Neural cell (in vitro differentiated cells): ENCODE measurements at regions not wholly inside any gene's neighbourhood (a gene's known extent, or its start where the extent isn't known, plus 50 kb on each side); places are given as distances from the start of the nearest gene placed in this dataset.

Experiments used
- H2AFZ ChIP-seq: fragments of 200-600, 300-800 bp; sonication (generic), shearing (Covaris generic); 2 replicates; pipeline ENCODE4 v1.6.0; 2014; ENCODE audit warnings: low read depth, mild to moderate bottlenecking, antibody characterized with exemption, low read length, moderate library complexity
- H3F3A ChIP-seq: fragments of 200-600 bp; shearing (Covaris generic); 2 replicates; pipeline ENCODE4 v1.6.1; 2016; ENCODE audit warnings: mild to moderate bottlenecking, moderate library complexity, mixed read lengths, antibody characterized with exemption, low read length; ENCODE audit not compliant: insufficient read depth, poor library complexity, severe bottlenecking
- H3K27ac ChIP-seq: fragments of 200-600, 300-800 bp; sonication (generic), shearing (Covaris generic); 2 replicates; pipeline ENCODE4 v1.5.1; 2014; ENCODE audit warnings: mild to moderate bottlenecking, low read length, moderate library complexity
- H3K27me3 ChIP-seq: fragments of 300-800, 200-600 bp; sonication (generic), shearing (Covaris generic); 2 replicates; pipeline ENCODE4 v1.6.0; 2014; ENCODE audit warnings: mild to moderate bottlenecking, low read depth, low read length, moderate library complexity; ENCODE audit not compliant: insufficient read depth
- H3K36me3 ChIP-seq: fragments of 300-800, 200-600 bp; sonication (generic), shearing (Covaris generic); 2 replicates; pipeline ENCODE4 v1.5.1; 2014; ENCODE audit warnings: mild to moderate bottlenecking, antibody characterized with exemption, low read length, moderate library complexity; ENCODE audit not compliant: insufficient read depth
- H3K4me2 ChIP-seq: fragments of 300-800, 200-600 bp; sonication (generic), shearing (Covaris generic); 2 replicates; pipeline ENCODE4 v1.6.0; 2014; ENCODE audit warnings: mild to moderate bottlenecking, low read length
- H3K4me3 ChIP-seq: fragments of 300-800, 200-600 bp; sonication (generic), shearing (Covaris generic); 2 replicates; pipeline ENCODE4 v1.5.1; 2014; ENCODE audit warnings: mild to moderate bottlenecking, low read length, moderate library complexity
- H3K79me2 ChIP-seq: fragments of 200-600 bp; shearing (Covaris generic); replicated peaks from 2 replicates; pipeline ENCODE4 v1.6.0; 2014; ENCODE audit warnings: mild to moderate bottlenecking, low read length, moderate library complexity; ENCODE audit not compliant: insufficient read depth
- H3K9ac ChIP-seq: fragments of 300-800, 200-600 bp; sonication (generic), shearing (Covaris generic); 2 replicates; pipeline ENCODE4 v1.6.1; 2016; ENCODE audit warnings: mild to moderate bottlenecking, low read length, mixed read lengths
- H3K9me2 ChIP-seq: fragments of 200-600 bp; shearing (Covaris generic); 2 replicates; pipeline ENCODE4 v1.6.1; 2016; ENCODE audit warnings: mild to moderate bottlenecking, low read length, mixed read lengths; ENCODE audit not compliant: insufficient read depth
- H3K9me3 ChIP-seq: fragments of 200-600, 300-800 bp; sonication (generic), shearing (Covaris generic); 2 replicates; pipeline ENCODE4 v1.6.1; 2016; ENCODE audit warnings: mild to moderate bottlenecking, mixed run types, low read length, moderate library complexity, mixed read lengths
- H4K20me1 ChIP-seq: fragments of 200-600 bp; shearing (Covaris generic); 2 replicates; pipeline ENCODE4 v1.6.1; 2016; ENCODE audit warnings: mild to moderate bottlenecking, mixed run types; ENCODE audit not compliant: insufficient read depth
- CTCF ChIP-seq: fragments of 450-650 bp; IDR thresholded peaks from 2 replicates; pipeline ENCODE4 v1.5.1; 2014; ENCODE audit warnings: antibody characterized with exemption, mild to moderate bottlenecking, moderate library complexity; ENCODE audit not compliant: poor library complexity, severe bottlenecking
- EP300 ChIP-seq: fragments of 450-650 bp; conservative IDR thresholded peaks from 2 replicates; pipeline ENCODE4 v1.6.1; 2014; ENCODE audit warnings: antibody characterized with exemption, mild to moderate bottlenecking, moderate library complexity; ENCODE audit not compliant: poor library complexity, severe bottlenecking
- EZH2 ChIP-seq: fragments of 200-600, 300-800 bp; shearing (Covaris generic), sonication (generic); IDR thresholded peaks from 2 replicates; pipeline ENCODE4 v1.6.1; 2014; ENCODE audit warnings: antibody characterized with exemption, low read length, borderline replicate concordance, mild to moderate bottlenecking; ENCODE audit not compliant: insufficient read depth, poor library complexity, severe bottlenecking
- MXI1 ChIP-seq: fragments of 450-650 bp; conservative IDR thresholded peaks from 2 replicates; pipeline ENCODE4 v1.6.1; 2014; ENCODE audit warnings: antibody characterized with exemption, mild to moderate bottlenecking; ENCODE audit not compliant: poor library complexity, severe bottlenecking
- POLR2AphosphoS5 ChIP-seq: IDR thresholded peaks from 2 replicates; pipeline ENCODE4 v1.6.1; 2012
- RAD21 ChIP-seq: fragments of 450-650 bp; conservative IDR thresholded peaks from 2 replicates; pipeline ENCODE4 v1.6.1; 2014; ENCODE audit warnings: antibody characterized with exemption, mild to moderate bottlenecking, moderate library complexity
- REST ChIP-seq: IDR thresholded peaks from 2 replicates; pipeline ENCODE4 v1.6.1; 2012; ENCODE audit warnings: borderline replicate concordance
- SMC3 ChIP-seq: fragments of 450-650 bp; conservative IDR thresholded peaks from 2 replicates; pipeline ENCODE4 v1.6.1; 2014; ENCODE audit warnings: antibody characterized with exemption, mild to moderate bottlenecking, moderate library complexity; ENCODE audit not compliant: poor library complexity
- TAF1 ChIP-seq: IDR thresholded peaks from 2 replicates; pipeline ENCODE4 v1.6.1; 2012; ENCODE audit warnings: low read depth

GRCh38 chr3:117355566-117355965 lies 646.0 kb downstream of the TUSC7 start:
- no peaks in the 10 kb centered on the region for H3K79me2 ChIP-seq
- peak; percentile 61 for TF ChIP-seq CTCF
- TF ChIP-seq EZH2, result no peak
- TF ChIP-seq POLR2AphosphoS5, result no peak
- peak; percentile 58 for TF ChIP-seq SMC3
- TF ChIP-seq EP300, result no peak
- TF ChIP-seq REST, result no peak
- peak; percentile 65 for TF ChIP-seq RAD21
- no peak for TF ChIP-seq TAF1
- TF ChIP-seq MXI1, result no peak
- H3K4me3 ChIP-seq, result no peak overlapping the region
- H3F3A ChIP-seq, result no peaks in the 10 kb centered on the region
- H2AFZ ChIP-seq, result no peak overlapping the region
- H4K20me1 ChIP-seq, result no peaks in the 10 kb centered on the region
- no peaks in the 10 kb centered on the region for H3K9me2 ChIP-seq
- H3K27me3 ChIP-seq, result no peaks in the 10 kb centered on the region
- no peaks in the 10 kb centered on the region for H3K9me3 ChIP-seq
- H3K36me3 ChIP-seq, result no peaks in the 10 kb centered on the region
- no peak overlapping the region for H3K9ac ChIP-seq
- H3K4me2 ChIP-seq, result no peak overlapping the region
- H3K27ac ChIP-seq, result no peak overlapping the region

GRCh38 chr3:117356091-117356705 lies 646.6 kb downstream of the TUSC7 start:
- H3K4me3 ChIP-seq, result no peak overlapping the region

More at GRCh38 chr3:117356091-117356705, 646.6 kb downstream of the TUSC7 start:
- Histone ChIP-seq H3K9me3 (peaks cover 6% of the 10 kb centered on the region), H2AFZ (no peak overlapping the region), H3K9ac (no peak overlapping the region), H3K27me3 (no peaks in the 10 kb centered on the region), H3F3A (no peaks in the 10 kb centered on the region), H3K36me3 (no peaks in the 10 kb centered on the region), H3K27ac (no peak overlapping the region), H4K20me1 (no peaks in the 10 kb centered on the region), H3K4me2 (no peak overlapping the region), H3K79me2 (no peaks in the 10 kb centered on the region), H3K9me2 (no peaks in the 10 kb centered on the region)
- TF ChIP-seq POLR2AphosphoS5 (no peak), SMC3 (no peak), REST (no peak), EP300 (no peak)
